NCI-H2081 (cell line): ENCODE measurements at regions not wholly inside any gene's neighbourhood (a gene's known extent, or its start where the extent isn't known, plus 50 kb on each side); places are given as distances from the start of the nearest gene placed in this dataset.

Experiments
- DNase-seq, 2 experiments: peaks; one replicate each; lab custom pipeline; 2025; lab: John Stamatoyannopoulos, UW

DNA sequence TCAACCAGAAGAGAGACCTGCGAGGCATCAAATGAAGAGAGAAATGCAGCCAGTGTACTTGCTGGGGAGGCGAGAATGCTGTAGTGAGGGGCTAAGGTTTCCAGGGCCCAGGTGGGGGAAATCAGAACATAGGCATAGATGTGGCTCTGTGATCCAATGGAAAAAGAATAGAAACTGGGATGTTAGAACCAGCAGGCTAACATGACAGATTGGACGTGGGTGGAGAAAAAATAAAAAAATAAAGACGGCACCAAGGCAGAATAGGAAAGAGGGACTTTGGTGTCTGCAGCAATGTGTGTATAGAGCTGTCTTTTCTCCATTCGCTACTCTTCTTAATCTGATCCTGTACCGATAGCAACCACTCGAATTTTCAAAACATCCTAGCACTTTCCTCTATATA lies 381.0 kb upstream of the NBEA start:
- DNase-seq = no peak

DNA sequence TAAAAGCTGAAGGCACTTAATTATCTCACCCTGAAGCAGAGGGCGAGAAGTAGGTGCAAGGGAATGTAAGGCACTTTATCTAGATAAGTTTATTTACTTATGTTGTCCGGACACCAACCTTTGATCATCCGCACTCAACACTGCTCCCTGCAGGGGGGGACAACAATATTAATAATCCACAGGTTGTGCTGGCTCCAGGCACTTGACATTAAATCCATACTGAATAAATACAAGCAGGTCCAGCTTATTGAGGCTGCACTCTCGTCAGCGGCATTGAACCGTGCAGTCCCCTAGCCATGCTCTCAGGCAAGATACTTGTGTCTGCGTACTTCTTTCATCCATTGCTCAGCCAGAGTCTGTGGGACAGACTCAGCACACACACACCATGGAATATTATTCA lies 374.5 kb upstream of the NBEA start:
- DNase-seq = no peak

DNA sequence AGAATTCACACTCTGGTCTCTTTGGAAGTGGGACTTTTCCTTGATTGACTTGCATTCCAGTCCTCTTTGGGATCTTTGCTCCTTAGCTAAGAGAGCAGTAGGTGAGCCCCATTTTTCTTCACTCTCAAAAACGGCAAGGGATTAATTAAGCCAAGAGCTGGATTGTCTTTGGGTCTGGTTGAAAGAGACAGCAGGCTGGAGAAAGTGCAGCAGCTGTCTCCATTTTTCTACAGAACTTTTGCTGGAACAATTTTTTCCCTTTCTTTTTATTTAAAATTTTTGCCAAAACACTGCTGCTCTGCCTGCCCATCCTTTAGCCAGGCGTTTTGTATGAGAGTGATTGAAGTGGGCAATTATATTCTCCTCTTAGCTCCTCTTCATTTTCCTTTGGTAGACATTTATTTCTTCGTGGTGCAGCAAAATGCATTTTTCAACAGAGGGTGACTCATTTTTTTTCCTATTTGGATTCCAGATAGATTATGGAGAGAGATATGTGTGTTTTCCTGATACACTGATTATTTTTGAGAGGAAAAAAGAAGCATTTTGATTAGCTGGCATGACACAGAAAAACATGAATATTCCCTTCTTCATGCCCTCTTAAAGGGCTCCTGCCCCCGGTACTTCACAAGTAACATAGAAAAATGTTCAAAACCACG lies 371.2 kb upstream of the NBEA start:
- DNase-seq = no peak

DNA sequence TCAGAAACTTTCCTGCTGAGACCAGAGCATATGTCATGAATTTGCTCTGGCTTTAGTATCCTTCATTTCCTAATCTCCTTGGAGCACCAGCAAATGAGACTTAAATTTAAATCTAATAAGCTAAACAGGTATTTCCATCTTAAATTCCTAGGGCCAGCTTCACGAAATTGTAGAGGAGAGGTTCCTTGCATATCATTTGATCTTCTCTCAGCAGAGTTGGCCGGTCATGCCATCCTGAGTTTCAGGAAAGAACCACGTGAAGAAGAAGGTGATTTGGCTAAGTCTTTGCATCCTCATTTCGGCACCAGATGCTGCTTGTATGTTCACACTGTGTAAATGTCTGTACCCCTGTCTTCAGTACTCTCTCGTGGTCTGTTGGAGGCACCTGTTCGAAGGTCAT lies 370.4 kb upstream of the NBEA start:
- DNase-seq = no peak

DNA sequence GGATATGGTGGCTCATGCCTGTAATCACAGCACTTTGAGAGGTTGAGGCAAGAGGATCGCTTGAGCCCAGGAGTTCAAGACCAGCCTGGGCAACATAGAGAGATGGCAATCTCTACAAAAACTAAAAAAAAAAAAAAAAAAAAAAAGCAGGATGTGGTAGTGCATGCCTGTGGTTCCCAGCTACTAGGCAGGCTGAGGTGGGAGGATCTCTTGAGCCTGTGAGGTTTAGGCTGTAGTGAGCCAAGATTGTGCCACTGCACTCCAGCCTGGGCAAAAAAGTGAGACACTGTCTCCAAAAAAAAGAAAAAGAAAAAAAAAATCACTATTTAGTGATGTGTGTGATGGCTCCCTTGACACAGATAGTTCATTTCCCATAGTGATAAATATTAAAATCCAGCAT lies 365.0 kb upstream of the NBEA start:
- no peak for DNase-seq

DNA sequence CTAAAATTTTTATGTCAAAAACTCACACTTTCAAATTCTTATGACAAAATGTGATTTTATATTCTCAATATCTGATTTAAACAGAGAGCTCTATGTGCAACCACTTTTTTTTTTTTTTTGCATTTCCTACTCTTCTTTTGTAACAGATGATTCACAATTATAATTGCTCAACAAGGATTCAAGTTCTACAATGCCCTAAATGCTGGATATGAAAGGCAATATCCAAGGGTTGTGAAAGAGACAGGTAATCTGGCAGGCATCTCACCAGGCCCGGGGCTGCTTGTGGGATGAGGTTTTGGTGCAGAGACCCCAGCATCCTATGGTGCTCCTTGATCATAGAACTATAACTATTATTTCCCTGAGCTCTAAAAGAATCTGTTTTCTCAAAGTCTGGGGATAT lies 363.6 kb upstream of the NBEA start:
- DNase-seq = no peak

DNA sequence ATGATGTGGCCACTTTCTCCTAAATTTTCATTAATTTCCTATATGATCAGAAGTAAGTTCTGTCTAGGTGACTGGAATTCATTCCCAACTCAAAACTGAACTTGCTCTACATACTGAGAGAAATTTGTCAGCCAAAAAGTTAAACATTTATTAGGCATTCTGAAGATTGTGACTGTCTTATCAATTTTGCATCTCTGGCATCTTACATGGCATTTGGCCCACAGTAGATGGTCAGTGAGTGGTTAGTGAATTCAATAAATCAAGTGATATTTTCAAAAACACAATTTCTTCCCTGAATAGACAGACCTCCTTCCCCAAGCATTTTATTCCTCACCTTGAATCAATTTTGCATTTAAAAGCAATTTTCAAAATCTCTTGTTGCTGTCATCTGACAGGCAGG lies 363.2 kb upstream of the NBEA start:
- no peak for DNase-seq

DNA sequence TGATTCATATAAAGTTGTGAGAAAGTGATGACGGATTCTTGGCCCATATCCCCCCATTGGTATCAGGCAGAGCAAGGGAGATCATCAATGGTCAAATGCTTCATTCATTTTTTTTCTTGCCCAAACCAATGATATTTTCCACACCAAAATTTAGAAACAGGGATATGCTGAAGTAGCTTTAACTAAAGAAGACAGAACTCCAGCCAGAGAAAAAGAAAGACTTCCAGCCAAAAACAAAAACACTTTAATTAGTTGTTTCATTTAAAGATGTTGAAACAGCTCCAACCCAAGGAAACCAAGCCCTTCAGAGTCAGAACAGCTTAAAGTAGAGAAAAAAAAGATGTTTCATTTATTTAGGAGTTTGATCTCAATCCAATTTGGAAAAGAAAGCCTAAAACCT lies 358.9 kb upstream of the NBEA start:
- no peak for DNase-seq

DNA sequence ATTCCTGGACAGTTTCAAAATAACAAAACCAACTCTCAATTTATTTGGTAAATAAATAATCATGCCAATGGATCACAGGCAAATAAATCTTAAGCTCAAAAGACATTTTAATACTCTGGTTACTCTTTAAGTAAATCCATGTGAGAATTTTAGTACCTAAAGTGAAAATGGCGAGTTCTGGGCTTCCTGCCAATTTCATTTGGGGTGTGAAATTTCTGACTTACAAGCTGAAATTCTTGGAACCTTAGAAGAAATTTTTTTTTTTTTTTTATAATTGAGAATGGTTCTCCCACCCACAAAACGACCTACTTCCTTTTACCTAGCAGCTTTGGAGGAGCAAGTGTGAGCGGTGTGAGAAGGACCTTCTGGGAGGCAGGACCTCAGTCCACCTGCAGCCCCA lies 354.5 kb upstream of the NBEA start:
- peak in 1 of 2 experiments; percentile 9 for DNase-seq

DNA sequence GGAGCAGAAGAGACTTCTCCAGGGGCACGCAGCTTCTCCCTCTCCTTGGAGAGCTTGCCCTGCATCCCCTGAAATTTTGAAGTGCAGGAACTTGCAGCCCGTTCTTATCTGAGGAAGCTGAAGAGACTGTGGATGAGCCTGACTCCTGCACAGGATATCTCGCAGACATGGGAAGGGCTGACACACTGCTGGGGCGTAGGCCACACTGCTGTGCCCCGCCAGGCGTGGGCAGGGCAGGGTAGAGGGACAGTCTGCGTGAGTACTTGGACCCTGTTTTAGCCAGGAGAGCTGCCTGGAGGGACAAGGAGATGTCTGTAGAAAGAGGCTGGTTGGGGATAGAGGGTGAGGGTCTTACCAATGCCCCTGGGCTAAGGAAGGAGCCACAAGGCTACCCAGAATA lies 353.7 kb upstream of the NBEA start:
- no peak for DNase-seq

DNA sequence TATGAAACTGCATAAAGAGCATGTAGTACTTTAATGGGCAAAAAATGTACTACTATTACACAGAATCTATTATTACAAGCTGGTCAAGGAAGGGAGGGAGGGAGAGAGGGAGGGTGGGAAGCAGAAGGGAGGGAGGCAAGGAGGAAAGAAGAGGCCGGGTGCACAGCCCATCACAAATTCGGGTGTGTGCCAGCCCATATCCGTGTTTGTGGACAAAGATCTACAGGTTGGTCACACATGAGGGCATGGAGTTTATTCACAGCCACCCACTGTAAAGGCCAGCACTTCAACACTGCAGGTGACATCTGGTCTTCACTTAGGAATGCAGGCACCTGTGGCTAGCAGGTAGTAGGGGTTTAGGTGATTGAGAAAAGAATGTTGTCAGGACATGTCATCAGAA lies 352.5 kb upstream of the NBEA start:
- no peak for DNase-seq

DNA sequence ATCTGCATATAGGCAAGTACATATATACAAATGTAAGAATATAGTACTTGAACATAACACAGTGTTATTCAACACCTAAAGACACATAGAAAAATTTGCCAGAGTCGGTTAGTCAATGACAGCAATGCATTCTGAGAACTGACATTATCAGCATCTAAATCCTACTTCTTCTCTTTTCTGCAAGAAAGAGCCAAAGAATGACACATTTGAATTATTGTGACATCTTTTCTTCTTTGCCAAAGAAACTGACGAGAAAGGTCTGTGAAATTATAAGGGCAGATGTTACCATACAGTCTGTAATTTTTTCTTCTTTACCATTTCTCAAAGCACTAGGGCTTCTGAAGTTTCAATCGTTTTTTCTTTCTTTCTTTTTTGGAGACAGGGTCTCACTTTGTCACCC lies 350.9 kb upstream of the NBEA start:
- no peak for DNase-seq

DNA sequence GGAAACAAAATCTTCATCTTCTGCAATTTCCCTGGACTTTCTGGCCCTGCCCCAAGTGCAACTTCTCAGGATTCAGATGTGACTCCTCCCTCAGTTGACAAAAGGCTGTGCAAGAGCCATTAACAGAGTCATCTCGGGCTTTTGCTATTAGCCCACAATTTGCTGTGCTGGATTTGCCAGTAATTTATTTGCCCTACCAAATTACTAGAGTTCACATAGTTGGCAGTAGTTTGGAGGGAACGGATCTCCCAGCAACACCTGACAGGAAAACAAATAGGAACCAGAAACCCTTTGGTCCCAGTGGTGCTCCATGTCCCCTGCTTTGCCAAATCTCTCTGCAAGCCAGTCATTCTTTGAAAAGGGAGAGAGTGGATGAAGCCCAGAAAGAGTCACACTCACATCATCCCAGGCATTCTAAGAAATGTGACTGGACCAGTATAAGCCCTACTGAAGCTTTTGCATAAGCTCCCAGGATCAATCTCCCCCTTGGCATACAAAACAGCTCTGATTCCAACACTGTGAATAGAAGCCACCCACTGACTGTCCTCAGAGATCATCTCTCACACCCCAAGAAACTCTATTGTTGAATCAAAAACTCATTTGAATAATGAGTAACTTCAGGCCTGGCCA lies 350.1 kb upstream of the NBEA start:
- peak in 1 of 2 experiments; percentile 10 for DNase-seq

DNA sequence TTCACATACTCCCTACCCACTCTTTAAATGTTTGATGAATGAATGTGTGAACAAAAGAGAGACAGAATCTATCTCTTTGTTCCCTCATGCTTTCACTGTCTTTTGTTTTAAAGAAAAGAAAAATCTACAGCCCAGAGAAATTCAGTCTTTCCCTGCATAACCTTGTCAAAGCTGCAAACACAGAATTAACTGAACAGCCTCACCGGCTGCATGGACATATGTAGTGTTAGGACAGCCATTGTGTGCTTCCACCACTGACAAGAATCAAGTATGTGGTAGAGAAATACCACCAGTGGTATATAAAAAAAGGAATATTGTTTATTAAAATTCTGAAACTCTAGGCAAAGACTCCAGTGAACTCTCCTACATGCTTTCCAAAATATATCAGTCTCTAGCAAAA lies 348.4 kb upstream of the NBEA start:
- no peak for DNase-seq

DNA sequence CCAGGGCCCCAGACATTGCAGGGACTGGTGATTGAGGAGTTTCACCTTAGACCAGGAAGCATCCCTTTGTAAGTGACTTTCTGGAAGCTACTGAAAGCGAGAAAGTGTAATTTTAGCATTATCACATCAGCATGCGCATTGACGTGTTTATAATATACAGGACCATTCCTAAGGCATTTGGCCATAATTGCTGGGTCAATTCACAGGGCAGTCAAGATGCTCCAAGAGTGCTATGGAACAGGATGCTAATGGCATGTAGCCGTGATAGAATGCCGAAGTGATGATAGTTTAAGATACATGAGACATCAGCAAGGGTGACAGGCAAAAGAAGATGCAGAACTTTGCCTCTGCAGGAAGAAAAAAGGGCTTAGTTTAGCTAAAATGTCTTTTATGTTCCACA lies 347.6 kb upstream of the NBEA start:
- DNase-seq = no peak

DNA sequence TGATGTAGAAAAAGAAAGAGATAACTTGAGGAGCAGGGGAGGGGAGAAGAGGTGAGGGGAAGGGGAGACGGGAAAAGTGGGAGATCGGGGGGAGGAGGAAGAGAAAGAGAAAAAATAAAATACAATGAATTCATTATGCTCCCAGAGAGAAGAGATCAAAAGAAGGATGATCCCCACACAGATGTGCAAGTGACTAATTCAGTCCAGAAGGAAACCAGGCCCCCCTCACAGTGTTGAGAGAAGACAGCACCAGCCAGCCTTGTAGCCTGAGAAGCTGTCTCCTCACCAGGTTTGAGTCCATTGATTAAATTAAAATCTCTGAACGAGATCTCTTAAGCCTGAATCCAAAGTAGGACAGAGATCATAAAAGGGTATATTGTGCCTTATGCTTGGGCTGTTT lies 333.7 kb upstream of the NBEA start:
- DNase-seq = no peak

DNA sequence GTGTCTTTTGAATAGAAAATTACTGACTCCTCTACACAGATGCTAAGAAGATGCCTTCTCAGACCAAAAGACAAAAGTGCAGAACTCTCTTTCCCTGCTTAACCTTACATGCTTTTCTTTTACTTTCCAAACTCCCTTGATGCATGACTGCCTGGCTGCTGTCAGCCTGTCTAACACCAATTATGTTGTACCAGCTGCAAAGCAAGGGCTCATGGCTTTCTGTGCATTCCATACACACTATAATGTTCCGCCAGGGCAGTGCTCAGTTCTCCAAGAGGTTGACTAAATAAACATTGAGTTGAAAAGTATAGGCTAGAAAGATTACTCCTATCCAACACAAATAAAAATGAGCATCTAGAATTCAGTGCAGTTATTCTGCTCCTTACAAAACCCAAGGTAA lies 330.4 kb upstream of the NBEA start:
- no peak for DNase-seq

DNA sequence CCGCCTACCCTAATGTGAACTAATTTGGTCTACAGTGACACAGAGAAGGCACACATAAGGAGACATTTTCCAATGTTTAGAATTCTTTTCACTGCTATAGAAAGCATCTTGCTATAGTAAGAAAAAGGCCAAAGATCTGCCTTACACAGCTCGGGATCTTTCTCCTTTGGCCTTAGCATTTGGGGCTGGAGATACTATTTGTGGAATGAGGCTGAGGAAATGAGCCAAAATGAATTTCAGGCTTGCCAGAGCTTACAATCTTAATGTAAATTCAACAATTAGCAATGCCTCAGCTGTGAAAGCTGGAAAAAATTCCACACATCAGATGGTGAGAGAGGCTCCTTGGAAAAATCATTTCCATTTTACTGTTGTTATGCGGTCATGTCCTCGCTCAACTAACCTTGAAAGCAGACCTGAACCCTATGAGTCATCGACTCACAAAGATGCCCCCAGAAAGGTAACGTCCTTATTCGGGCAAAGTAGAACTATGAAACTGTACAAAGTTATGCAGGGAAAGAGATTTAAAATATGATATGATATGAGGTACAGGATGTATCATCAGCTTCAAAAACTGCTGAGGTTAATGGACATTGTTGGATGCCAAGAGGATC lies 324.5 kb upstream of the NBEA start:
- no peak for DNase-seq

DNA sequence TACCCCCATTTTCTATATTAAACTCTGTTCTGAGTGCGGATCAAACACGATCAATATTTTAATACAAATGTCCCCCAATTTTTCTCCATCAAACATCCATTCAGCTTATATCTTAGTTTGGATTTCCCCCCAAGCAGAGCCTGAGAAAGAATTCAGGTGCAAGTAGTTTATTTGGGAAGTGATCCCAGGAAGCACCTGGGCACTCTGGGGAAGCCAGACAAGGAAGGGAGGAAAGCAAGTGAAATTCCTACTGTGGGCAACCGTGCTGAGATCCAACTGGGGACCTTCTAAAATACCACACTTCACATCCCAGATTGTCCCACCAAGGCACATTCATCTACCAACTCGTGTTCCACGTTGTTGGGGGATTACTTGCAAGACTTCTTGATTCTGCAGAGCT lies 323.4 kb upstream of the NBEA start:
- no peak for DNase-seq

DNA sequence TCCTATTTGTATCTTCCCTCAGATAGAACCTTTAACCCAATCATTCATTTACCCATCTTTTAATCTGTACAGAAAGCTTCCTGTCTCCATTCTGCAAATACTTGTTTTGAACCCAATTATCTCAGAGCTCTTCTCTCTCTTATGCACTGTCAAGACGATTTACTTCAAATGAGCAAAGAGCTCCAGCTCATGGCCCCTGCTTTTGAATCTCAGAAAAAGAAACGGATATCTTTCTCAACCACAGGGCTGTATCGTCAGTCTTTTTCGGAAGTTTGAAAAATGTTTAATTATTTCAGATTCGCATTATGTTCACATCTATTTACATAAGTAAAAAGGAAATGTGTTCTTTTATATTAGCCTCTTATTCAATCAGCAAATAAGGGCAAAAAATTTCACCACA lies 322.7 kb upstream of the NBEA start:
- no peak for DNase-seq

DNA sequence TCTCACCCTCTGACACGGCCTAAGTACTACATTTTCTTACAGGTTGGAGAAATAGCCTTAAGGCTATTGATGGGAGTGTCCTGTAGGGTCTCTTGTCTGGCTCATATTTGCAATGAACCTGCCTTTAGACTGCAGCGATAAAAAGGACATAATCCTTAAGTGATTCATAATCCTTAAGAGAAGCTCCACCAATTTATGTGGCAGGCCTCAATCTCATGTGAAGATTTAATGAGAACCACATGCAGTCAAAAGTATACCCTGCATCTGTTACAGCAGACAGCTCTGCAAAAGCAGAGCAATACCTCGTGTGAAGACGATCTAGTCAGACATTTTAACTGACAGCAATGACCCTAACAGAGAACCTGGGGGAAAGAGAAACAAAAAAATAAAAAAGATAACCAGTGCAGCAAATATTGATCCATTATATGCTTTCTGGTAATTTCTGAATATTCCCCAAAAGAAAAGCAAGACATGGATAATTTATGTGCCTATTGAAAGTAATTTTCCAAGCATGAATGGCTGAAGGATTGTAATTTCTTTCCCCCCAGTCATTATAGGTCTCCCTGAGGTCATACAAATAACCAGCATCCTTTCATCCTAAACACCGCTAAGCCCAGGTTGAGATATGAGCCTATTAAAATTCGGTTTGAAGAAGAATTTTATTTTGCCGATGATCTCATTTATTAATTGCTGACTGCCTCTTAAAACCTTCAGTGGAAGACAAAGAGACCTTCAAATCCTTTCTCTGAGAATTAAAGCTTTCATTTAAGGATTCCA lies 321.8 kb upstream of the NBEA start:
- no peak for DNase-seq

DNA sequence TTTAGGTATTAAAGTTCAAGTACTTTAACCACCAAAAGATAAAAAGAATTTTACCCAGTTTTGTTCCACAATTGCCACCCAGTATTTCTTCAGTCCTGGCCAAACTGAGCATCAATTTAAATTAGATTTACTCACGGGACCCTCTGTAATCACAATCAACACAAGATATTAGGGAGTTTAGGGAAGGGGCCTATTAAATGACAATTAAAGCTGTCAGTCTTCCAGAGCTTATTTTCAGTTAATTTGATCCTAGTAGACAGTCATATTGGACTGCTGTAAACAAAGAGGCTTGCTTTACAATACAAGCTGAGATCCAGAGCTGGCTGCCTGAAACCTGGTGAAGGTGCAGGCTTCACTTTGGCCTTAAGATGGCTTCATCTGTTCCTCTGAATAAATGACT lies 321.2 kb upstream of the NBEA start:
- no peak for DNase-seq

DNA sequence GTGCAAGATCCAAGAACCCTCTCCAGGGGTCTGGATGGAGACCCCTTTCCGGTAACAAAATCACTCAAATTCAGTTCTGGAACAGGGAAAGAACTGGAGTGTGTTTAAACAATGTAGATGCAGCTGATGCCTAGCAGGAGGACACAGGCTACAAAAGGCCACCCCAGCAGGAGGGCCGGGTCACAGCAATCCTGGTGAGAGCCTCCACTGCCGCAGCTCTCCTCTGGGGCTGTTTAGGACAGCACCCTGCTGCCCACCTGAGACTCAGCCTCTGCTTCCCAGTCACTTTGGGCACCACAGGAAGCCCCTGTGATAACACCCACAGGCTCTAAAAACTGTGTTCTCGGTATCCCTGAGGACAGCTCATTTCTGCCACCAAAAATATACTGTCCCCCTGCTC lies 318.7 kb upstream of the NBEA start:
- no peak for DNase-seq
